GM12878 (cell line): ENCODE measurements at regions not wholly inside any gene's neighbourhood (a gene's known extent, or its start where the extent isn't known, plus 50 kb on each side); places are given as distances from the start of the nearest gene placed in this dataset.

Experiments
- CTCF ChIP-seq, 3 experiments: IDR thresholded peaks in 2 of 3; conservative IDR thresholded peaks in 1 of 3; 2 replicates each; pipeline ENCODE4 v1.5.1; 2011; ENCODE audit warnings: low read depth in 3 of 3, low read length in 3 of 3, mild to moderate bottlenecking in 3 of 3, control low read depth in 2 of 3, moderate library complexity in 2 of 3, inconsistent platforms in 1 of 3, mixed read lengths in 1 of 3; ENCODE audit not compliant: control insufficient read depth in 2 of 3, insufficient read depth in 1 of 3; ENCODE audit errors: extremely low read depth in 1 of 3
- IRF3 ChIP-seq: fragments of 450-650 bp; IDR thresholded peaks from 2 replicates; pipeline ENCODE4 v1.6.1; 2014; ENCODE audit warnings: mild to moderate bottlenecking
- NFYB ChIP-seq: IDR thresholded peaks from 2 replicates; pipeline ENCODE4 v1.6.1; 2011; ENCODE audit warnings: low read depth, mild to moderate bottlenecking, low read length, improper control_type of control experiment, moderate library complexity; ENCODE audit not compliant: insufficient read depth
- SPI1 ChIP-seq: IDR thresholded peaks from 2 replicates; pipeline ENCODE4 v1.6.1; 2011; ENCODE audit warnings: low read depth, mild to moderate bottlenecking, low read length, moderate library complexity, borderline replicate concordance; ENCODE audit not compliant: insufficient read depth
- YY1 ChIP-seq: IDR thresholded peaks from 2 replicates; pipeline ENCODE4 v1.6.1; 2011; ENCODE audit warnings: low read depth, mild to moderate bottlenecking, low read length

DNA sequence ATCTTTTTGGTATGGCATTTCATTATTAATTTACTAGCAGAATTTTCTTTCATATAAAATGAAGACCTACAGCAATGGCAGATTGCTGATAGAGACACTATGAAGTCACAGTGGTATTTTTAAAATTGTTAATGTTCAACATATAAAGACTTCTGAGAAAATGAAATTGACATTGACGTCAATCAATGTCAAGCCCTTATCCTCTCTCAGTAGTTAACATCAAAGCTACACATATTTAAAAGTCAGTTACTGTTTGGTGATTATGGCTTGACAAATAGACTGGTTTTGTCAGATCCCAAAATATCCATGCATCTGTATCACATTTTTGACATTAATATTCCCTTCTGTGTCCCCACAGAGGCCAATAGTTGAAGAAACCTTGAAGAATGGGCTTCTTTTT lies 1069.1 kb upstream of the SEL1L start:
- TF ChIP-seq CTCF (IDR thresholded peaks at IDR 0.05 in 2 of 3, conservative IDR thresholded peaks at IDR 0.05 in 1 of 3; ENCODE audit: control insufficient read depth in 2 of 3, extremely low read depth in 1 of 3, insufficient read depth in 1 of 3, low read depth in 3 of 3, low read length in 3 of 3) (no peak), YY1 (no peak), IRF3 (no peak), SPI1 (no peak), NFYB (no peak)
